ENCODE measurements at regions not wholly inside any gene's neighbourhood (a gene's known extent, or its start where the extent isn't known, plus 50 kb on each side); places are given as distances from the start of the nearest gene placed in this dataset.

DNA sequence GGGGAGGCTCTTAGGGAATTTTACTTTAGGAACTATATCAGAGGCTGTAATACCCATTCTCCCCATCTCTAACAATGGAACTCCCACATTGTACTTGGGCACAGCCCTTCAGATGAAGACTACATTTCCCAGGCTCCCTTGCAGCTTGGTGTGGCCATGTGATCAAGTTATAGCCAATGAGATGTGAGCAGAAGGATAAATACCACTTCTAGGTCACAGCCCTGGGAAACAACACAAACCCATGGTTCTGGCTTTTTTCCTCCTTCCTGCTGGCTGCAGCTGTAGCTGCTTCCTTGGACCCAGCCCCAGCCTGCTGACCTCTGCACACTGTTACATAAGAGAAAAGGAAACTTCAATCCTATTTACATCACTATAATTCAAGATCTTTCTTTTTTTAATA, 445.9 kb upstream of the JARID2 start:
- no peak overlapping the region for H2AFZ ChIP-seq (ENCODE audit: low read length)

More for the DNA sequence above, 445.9 kb upstream of the JARID2 start:
- Histone ChIP-seq H3K23me2 (ENCODE audit: insufficient read length, low read depth, low read length, poor library complexity, severe bottlenecking) (no peaks in the 10 kb centered on the region), H3K18ac (ENCODE audit: insufficient read length, low read depth, low read length) (no peak overlapping the region), H3K27ac (ENCODE audit: insufficient read length, low read depth, low read length) (no peak overlapping the region), H2BK12ac (ENCODE audit: insufficient read length, low read depth, low read length) (no peak overlapping the region), H2BK120ac (ENCODE audit: low read depth, low read length, poor library complexity, severe bottlenecking) (no peak overlapping the region), H4K5ac (ENCODE audit: insufficient read length, low read depth, low read length) (no peak overlapping the region), H3K14ac (ENCODE audit: insufficient read depth, low read length) (no peak overlapping the region), H4K8ac (replicated peaks; ENCODE audit: insufficient read length, low read depth, low read length) (no peak overlapping the region), H3K9me3 (ENCODE audit: control insufficient read depth, low read depth, low read length) (no peaks in the 10 kb centered on the region), H3K23ac (ENCODE audit: insufficient read length, low read depth, low read length) (no peak overlapping the region), H3K27me3 (ENCODE audit: insufficient read depth, low read length) (no peaks in the 10 kb centered on the region), H3K4me2 (ENCODE audit: insufficient read depth, insufficient read length, low read length) (no peak overlapping the region), H2AK5ac (ENCODE audit: insufficient read length, low read length) (no peak overlapping the region), H4K20me1 (ENCODE audit: control insufficient read depth, insufficient read depth, insufficient read length) (no peaks in the 10 kb centered on the region), H2BK5ac (ENCODE audit: insufficient read length, low read length) (no peak overlapping the region), H3K79me1 (ENCODE audit: insufficient read depth, low read depth, low read length, poor library complexity, severe bottlenecking) (no peaks in the 10 kb centered on the region), H2BK15ac (ENCODE audit: low read depth, low read length) (no peak overlapping the region), H3K56ac (ENCODE audit: insufficient read length, low read depth, low read length) (no peak overlapping the region), H2BK20ac (ENCODE audit: low read depth, low read length, poor library complexity, severe bottlenecking) (no peak overlapping the region), H3K79me2 (ENCODE audit: insufficient read depth, low read length) (no peaks in the 10 kb centered on the region), H4K91ac (ENCODE audit: insufficient read length, low read depth, low read length) (no peak overlapping the region), H3K9ac (ENCODE audit: extremely low read depth, insufficient read length, low read length) (no peak overlapping the region), H3K4me1 (ENCODE audit: insufficient read depth, low read length) (peaks cover 5% of the 10 kb centered on the region; the same call in 1 of the 2 replicates), H3K4ac (ENCODE audit: low read depth, low read length) (no peak overlapping the region), H3T11ph (ENCODE audit: low read length) (no peak overlapping the region)
- Mint-ChIP-seq H3K9me3 (peaks cover 3 to 15% of the 10 kb centered on the region in 2 experiments), H3K27ac (peak overlapping the region in 1 of 3 experiments; percentile 44; a peak in 1 of 7 replicates), H3K4me3 (no peak overlapping the region), H3K4me1 (peaks cover 26 to 30% of the 10 kb centered on the region in 2 experiments), H3K27me3 (ENCODE audit: low read depth) (peaks cover 13% of the 10 kb centered on the region), H3K36me3 (ENCODE audit: insufficient read depth in 1 of 3, low read depth in 3 of 3) (peaks cover 4 to 14% (median 6%) of the 10 kb centered on the region in 3 experiments; a peak in 5 of 7 replicates)
- TF ChIP-seq, protein P1, sequence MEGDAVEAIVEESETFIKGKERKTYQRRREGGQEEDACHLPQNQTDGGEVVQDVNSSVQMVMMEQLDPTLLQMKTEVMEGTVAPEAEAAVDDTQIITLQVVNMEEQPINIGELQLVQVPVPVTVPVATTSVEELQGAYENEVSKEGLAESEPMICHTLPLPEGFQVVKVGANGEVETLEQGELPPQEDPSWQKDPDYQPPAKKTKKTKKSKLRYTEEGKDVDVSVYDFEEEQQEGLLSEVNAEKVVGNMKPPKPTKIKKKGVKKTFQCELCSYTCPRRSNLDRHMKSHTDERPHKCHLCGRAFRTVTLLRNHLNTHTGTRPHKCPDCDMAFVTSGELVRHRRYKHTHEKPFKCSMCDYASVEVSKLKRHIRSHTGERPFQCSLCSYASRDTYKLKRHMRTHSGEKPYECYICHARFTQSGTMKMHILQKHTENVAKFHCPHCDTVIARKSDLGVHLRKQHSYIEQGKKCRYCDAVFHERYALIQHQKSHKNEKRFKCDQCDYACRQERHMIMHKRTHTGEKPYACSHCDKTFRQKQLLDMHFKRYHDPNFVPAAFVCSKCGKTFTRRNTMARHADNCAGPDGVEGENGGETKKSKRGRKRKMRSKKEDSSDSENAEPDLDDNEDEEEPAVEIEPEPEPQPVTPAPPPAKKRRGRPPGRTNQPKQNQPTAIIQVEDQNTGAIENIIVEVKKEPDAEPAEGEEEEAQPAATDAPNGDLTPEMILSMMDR (conservative IDR thresholded peaks at IDR 0.05): no peak
- DNase-seq: peak; percentile 69
